ENCODE measurements at regions not wholly inside any gene's neighbourhood (a gene's known extent, or its start where the extent isn't known, plus 50 kb on each side); places are given as distances from the start of the nearest gene placed in this dataset.
A peak's percentile ranks its signal among the peaks of the same experiment; 100 is the strongest.
"Not testable (repeated sequence)": the region's sequence is repeated elsewhere in the genome, so short reads cannot be mapped to it uniquely, and the experiment has no call there.

- Mint-ChIP-seq H3K27me3 (peaks cover 24% of the 10 kb centered on the region), H3K9me3 (no peaks in the 10 kb centered on the region), H3K27ac (no peak overlapping the region), H3K4me1 (no peaks in the 10 kb centered on the region), H3K36me3 (ENCODE audit: low read depth) (no peaks in the 10 kb centered on the region), H3K4me3 (no peak overlapping the region)
- CTCF ChIA-PET = no interaction called here
- no peak for DNase-seq
- POLR2A ChIA-PET = no interaction called here
Measured at GRCh38 chr3:197408177-197408957, 110.0 kb upstream of the DLG1 start.

GRCh38 chr3:197407526-197407925 lies 109.1 kb upstream of the DLG1 start:
- H3K27me3 Mint-ChIP-seq = peaks cover 18% of the 10 kb centered on the region
- CTCF ChIA-PET = no interaction called here

DNA sequence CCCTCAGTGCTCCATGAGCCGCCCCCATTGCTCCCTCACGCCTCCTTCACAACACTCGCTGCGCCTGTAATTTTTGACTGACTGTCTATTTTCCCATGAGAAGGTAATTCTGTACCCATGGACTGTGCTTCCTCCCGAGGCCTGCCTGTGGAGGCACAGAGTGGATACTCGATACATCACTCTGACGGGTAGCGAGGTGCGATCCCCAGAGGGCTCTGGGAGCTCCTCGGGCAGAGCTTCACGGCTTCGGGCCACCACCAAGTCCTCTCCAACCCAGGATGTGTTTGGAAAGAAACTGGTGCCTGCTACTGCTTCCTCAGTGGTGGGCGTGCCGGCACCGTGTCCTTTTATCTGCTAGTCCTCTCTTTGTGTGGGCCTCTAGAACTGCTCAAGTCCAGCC lies 108.6 kb upstream of the DLG1 start:
- Mint-ChIP-seq H3K27me3 (peaks cover 16% of the 10 kb centered on the region), H3K27ac (no peak overlapping the region), H3K9me3 (no peaks in the 10 kb centered on the region), H3K4me1 (no peaks in the 10 kb centered on the region), H3K36me3 (ENCODE audit: low read depth) (no peaks in the 10 kb centered on the region), H3K4me3 (no peak overlapping the region)
- CTCF ChIA-PET = no interaction called here
- POLR2A ChIA-PET = no interaction called here
- DNase-seq = no peak

More at GRCh38 chr3:197407526-197407925, 109.1 kb upstream of the DLG1 start:
- no peaks in the 10 kb centered on the region for H3K4me1 Mint-ChIP-seq
- H3K27ac Mint-ChIP-seq = no peak overlapping the region
- H3K9me3 Mint-ChIP-seq = no peaks in the 10 kb centered on the region
- no peak overlapping the region for H3K4me3 Mint-ChIP-seq
- POLR2A ChIA-PET = no interaction called here
- H3K36me3 Mint-ChIP-seq (ENCODE audit: low read depth) = no peaks in the 10 kb centered on the region
- DNase-seq = no peak

DNA sequence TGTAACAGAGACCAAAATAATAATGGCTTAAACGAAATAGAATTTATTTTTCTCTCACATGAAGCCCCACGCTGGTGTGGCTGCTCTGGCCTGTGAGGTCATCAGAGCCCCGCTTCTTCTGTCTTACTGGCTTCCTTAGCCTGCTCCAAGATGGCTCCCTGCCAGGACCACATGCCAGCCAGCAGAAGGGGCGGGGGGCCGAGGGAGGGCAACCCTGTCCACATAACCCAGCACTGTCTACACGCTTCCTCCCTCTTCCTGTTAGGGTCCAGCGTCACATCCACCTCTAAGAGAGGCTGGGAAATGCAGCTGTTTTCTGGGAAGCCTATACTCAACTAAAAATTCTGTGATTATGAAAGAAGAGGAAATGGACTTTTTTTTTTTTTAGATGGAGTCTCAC lies 107.9 kb upstream of the DLG1 start:
- H3K4me1 Mint-ChIP-seq = no peaks in the 10 kb centered on the region
- no peak for DNase-seq

GRCh38 chr3:197404754-197405153 lies 106.3 kb upstream of the DLG1 start:
- CTCF ChIA-PET = no interaction called here
- POLR2A ChIA-PET = no interaction called here
- no peak overlapping the region for H3K27ac Mint-ChIP-seq
- H3K27me3 Mint-ChIP-seq = peaks cover 11% of the 10 kb centered on the region
- no peaks in the 10 kb centered on the region for H3K36me3 Mint-ChIP-seq (ENCODE audit: low read depth)
- no peak overlapping the region for H3K4me3 Mint-ChIP-seq
- no peak for DNase-seq
- no peaks in the 10 kb centered on the region for H3K9me3 Mint-ChIP-seq
- H3K4me1 Mint-ChIP-seq = no peaks in the 10 kb centered on the region

More for the DNA sequence above, 107.9 kb upstream of the DLG1 start:
- no peaks in the 10 kb centered on the region for H3K36me3 Mint-ChIP-seq (ENCODE audit: low read depth)
- H3K27ac Mint-ChIP-seq = no peak overlapping the region
- no peak overlapping the region for H3K4me3 Mint-ChIP-seq
- H3K27me3 Mint-ChIP-seq = peaks cover 14% of the 10 kb centered on the region
- ChIA-PET POLR2A (no interaction called here), CTCF (no interaction called here)
- no peaks in the 10 kb centered on the region for H3K9me3 Mint-ChIP-seq

- ChIA-PET POLR2A (no interaction called here), CTCF (no interaction called here)
- Mint-ChIP-seq H3K4me1 (no peaks in the 10 kb centered on the region), H3K4me3 (no peak overlapping the region), H3K27me3 (peaks cover 11% of the 10 kb centered on the region), H3K27ac (no peak overlapping the region), H3K36me3 (ENCODE audit: low read depth) (no peaks in the 10 kb centered on the region), H3K9me3 (no peaks in the 10 kb centered on the region)
- no peak for DNase-seq
Measured at GRCh38 chr3:197404030-197404429, 105.6 kb upstream of the DLG1 start.

GRCh38 chr3:197402401-197402800 lies 104.0 kb upstream of the DLG1 start:
- H3K4me1 Mint-ChIP-seq; POLR2A ChIA-PET; H3K36me3 Mint-ChIP-seq (ENCODE audit: low read depth); DNase-seq; H3K27ac Mint-ChIP-seq; CTCF ChIA-PET; H3K9me3 Mint-ChIP-seq; H3K4me3 Mint-ChIP-seq: not testable (repeated sequence)
- H3K27me3 Mint-ChIP-seq = peaks cover 13% of the 10 kb centered on the region

DNA sequence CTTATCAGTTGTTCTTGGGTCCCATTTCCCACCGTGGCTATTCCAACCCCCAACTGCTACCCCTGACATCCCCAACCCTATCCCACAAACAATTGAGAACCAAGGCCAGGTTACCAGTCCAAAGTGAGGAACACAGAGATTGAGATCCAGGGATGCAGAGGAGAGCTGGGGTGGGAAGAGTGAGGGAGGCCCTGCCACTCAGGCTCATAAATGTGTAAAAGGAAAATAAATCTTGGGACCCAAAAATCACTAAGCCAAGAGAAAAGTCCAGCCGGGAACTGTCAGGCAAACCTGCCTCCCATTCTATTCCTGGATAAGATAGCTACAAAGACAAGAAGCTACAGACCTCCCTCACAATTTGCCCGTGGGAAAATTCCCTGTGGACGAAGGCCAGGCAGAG lies 101.1 kb upstream of the DLG1 start:
- Mint-ChIP-seq H3K27ac (no peak overlapping the region), H3K27me3 (peaks cover 16% of the 10 kb centered on the region), H3K9me3 (no peaks in the 10 kb centered on the region), H3K4me1 (peaks cover 11% of the 10 kb centered on the region), H3K36me3 (ENCODE audit: low read depth) (no peaks in the 10 kb centered on the region), H3K4me3 (no peak overlapping the region)
- CTCF ChIA-PET = interaction anchor here (0.6 kb wide), 1 partner anchor 174 kb away, joined by 3 read pairs; no protein-coding TSS in a partner anchor
- POLR2A ChIA-PET = no interaction called here
- DNase-seq = no peak

DNA sequence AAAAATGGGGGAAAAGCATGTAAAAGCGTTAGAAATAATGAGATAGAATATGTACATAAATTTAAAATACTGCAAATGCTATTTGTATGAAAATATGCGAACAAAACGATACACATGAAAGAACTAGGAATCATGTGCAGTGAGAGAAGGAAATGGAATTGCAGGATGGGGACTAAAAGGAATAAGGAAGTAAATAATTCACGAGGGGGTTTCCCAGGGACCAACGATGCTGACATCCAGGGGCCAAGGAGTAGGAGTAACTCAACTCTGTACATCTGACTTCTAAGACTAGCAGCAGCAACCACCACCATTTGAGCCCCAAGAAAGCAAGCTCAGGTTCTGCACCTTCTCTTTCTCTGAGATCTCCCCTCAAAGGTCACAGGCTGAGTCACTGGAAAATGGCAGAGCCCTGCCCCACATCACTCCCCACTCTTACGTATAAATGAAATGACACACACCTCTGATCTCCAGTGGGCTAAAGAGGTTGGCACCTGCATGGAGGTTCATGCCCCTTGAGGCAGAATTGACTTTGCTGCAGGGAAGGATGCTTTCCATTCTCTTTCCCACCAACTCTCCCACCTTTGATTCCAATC lies 100.0 kb upstream of the DLG1 start:
- Mint-ChIP-seq H3K27me3 (peaks cover 13% of the 10 kb centered on the region), H3K36me3 (ENCODE audit: low read depth) (no peaks in the 10 kb centered on the region), H3K4me3 (no peak overlapping the region), H3K9me3 (no peaks in the 10 kb centered on the region), H3K27ac (no peak overlapping the region), H3K4me1 (peaks cover 21% of the 10 kb centered on the region)
- CTCF ChIA-PET = interaction anchor here (0.9 kb wide), 1 partner anchor 141 kb away, joined by 3 read pairs; no protein-coding TSS in a partner anchor
- POLR2A ChIA-PET = no interaction called here
- DNase-seq = no peak

- POLR2A ChIA-PET = no interaction called here
- DNase-seq = no peak
- Mint-ChIP-seq H3K9me3 (no peaks in the 10 kb centered on the region), H3K4me3 (no peak overlapping the region), H3K27me3 (peaks cover 15% of the 10 kb centered on the region), H3K36me3 (ENCODE audit: low read depth) (no peaks in the 10 kb centered on the region), H3K27ac (no peak overlapping the region), H3K4me1 (peaks cover 24% of the 10 kb centered on the region)
- CTCF ChIA-PET = interaction anchor here (0.9 to 1.1 kb wide), 2 partner anchors 91 to 141 kb away, joined by 3 read pairs; no protein-coding TSS in a partner anchor
Measured at GRCh38 chr3:197397838-197398237, 99.4 kb upstream of the DLG1 start.

- no peaks in the 10 kb centered on the region for H3K9me3 Mint-ChIP-seq
- H3K27me3 Mint-ChIP-seq = peaks cover 20% of the 10 kb centered on the region
- H3K4me3 Mint-ChIP-seq = no peak overlapping the region
- POLR2A ChIA-PET = no interaction called here
- peak overlapping the region; percentile 68 for H3K27ac Mint-ChIP-seq
- peak; percentile 83 for DNase-seq
- CTCF ChIA-PET = interaction anchor here (0.9 to 1.6 kb wide), 2 partner anchors 59 to 121 kb away, joined by 3 to 4 read pairs; no protein-coding TSS in a partner anchor
- H3K36me3 Mint-ChIP-seq (ENCODE audit: low read depth) = no peaks in the 10 kb centered on the region
- peaks cover 24% of the 10 kb centered on the region for H3K4me1 Mint-ChIP-seq
Measured at GRCh38 chr3:197394464-197395321, 96.3 kb upstream of the DLG1 start.

GRCh38 chr3:197394126-197394463 lies 95.7 kb upstream of the DLG1 start:
- H3K9me3 Mint-ChIP-seq; POLR2A ChIA-PET; H3K36me3 Mint-ChIP-seq (ENCODE audit: low read depth); DNase-seq; H3K4me3 Mint-ChIP-seq: not testable (repeated sequence)
- CTCF ChIA-PET = interaction anchor here (1.6 kb wide), 1 partner anchor 60 kb away, joined by 4 read pairs; no protein-coding TSS in a partner anchor
- peaks cover 20% of the 10 kb centered on the region for H3K27me3 Mint-ChIP-seq
- H3K4me1 Mint-ChIP-seq = peaks cover 24% of the 10 kb centered on the region
- peak overlapping the region; percentile 68 for H3K27ac Mint-ChIP-seq

DNA sequence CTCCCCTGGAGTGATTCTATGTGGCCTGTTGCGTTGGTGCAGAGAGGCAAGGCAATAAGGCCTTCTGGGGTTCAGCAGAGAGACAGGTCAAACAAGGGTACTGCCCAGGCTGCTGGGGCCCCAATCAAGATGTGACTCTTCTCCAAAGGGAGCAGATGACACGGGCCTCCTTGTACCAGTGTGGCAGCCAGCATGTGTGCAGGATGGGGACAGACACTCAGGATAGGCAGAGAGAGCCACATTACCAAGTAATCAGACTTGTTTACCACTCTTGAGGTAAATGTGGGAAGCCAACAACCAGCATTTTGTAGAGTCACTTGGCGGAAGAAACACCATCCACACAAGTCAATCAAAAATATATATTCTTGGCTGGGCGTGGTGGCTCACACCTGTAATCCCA lies 95.3 kb upstream of the DLG1 start:
- Mint-ChIP-seq H3K4me1 (peaks cover 24% of the 10 kb centered on the region), H3K9me3 (no peaks in the 10 kb centered on the region), H3K27me3 (peaks cover 20% of the 10 kb centered on the region), H3K4me3 (no peak overlapping the region), H3K36me3 (ENCODE audit: low read depth) (no peaks in the 10 kb centered on the region), H3K27ac (peak overlapping the region; percentile 68)
- peak; percentile 41 for DNase-seq
- ChIA-PET CTCF (interaction anchor here (1.6 kb wide), 1 partner anchor 60 kb away, joined by 4 read pairs; no protein-coding TSS in a partner anchor), POLR2A (no interaction called here)

Measured in activated CD4-positive, alpha-beta memory T cell treated with anti-CD3 and anti-CD28 coated beads, Interleukin-2, amount 10 ng/mL, durations not matched to agents 7 days and 5 days (primary cell).